HPDE6-E6E7 (cell line): ENCODE measurements at regions not wholly inside any gene's neighbourhood (a gene's known extent, or its start where the extent isn't known, plus 50 kb on each side); places are given as distances from the start of the nearest gene placed in this dataset.

Experiments
- DNase-seq: peaks from one replicate; pipeline ENCODE4 v3.0.0; 2011; ENCODE audit warnings: missing footprints; ENCODE audit errors: extremely low spot score

GRCh38 chr11:70535191-70535971 lies 137.1 kb downstream of the CTTN start:
- no peak for DNase-seq

GRCh38 chr11:70536051-70536877 lies 137.9 kb downstream of the CTTN start:
- DNase-seq = no peak

GRCh38 chr11:70537576-70538571 lies 139.5 kb downstream of the CTTN start:
- no peak for DNase-seq

GRCh38 chr11:70538641-70539359 lies 140.5 kb downstream of the CTTN start:
- DNase-seq = no peak

- DNase-seq = no peak
These were observed 141.2 kb downstream of the CTTN start for GRCh38 chr11:70539360-70540095.

GRCh38 chr11:70540196-70540595 lies 141.9 kb downstream of the CTTN start:
- no peak for DNase-seq

- no peak for DNase-seq
These were observed 142.8 kb downstream of the CTTN start for GRCh38 chr11:70541176-70541575.

GRCh38 chr11:70541699-70542098 lies 143.4 kb downstream of the CTTN start:
- DNase-seq = no peak

- no peak for DNase-seq
These were observed 144.1 kb downstream of the CTTN start for GRCh38 chr11:70542406-70542805.

- DNase-seq = no peak
These were observed 144.5 kb downstream of the CTTN start for GRCh38 chr11:70542811-70543210.

- no peak for DNase-seq
These were observed 145.3 kb downstream of the CTTN start for GRCh38 chr11:70543611-70544010.

- no peak for DNase-seq
These were observed 145.9 kb downstream of the CTTN start for GRCh38 chr11:70544067-70544773.

- no peak for DNase-seq
These were observed 146.7 kb downstream of the CTTN start for GRCh38 chr11:70544774-70545609.

GRCh38 chr11:70545610-70545912 lies 147.2 kb downstream of the CTTN start:
- no peak for DNase-seq

- DNase-seq = no peak
These were observed 148.0 kb downstream of the CTTN start for GRCh38 chr11:70546191-70546940.

- no peak for DNase-seq
These were observed 149.1 kb downstream of the CTTN start for GRCh38 chr11:70547386-70547785.

- no peak for DNase-seq
These were observed 149.7 kb downstream of the CTTN start for GRCh38 chr11:70547821-70548670.
